A673 (cell line): ENCODE measurements at regions not wholly inside any gene's neighbourhood (a gene's known extent, or its start where the extent isn't known, plus 50 kb on each side); places are given as distances from the start of the nearest gene placed in this dataset.

Experiments
- BruUV-seq: library from RNA; stranded (reverse); fragments of 400-500 nt; replicated peaks from 2 replicates; lab custom pipeline; 2021; lab: Mats Ljungman, UMichigan
- CTCF ChIA-PET: fragments of 300-600 bp; sonication (Branson Sonifier 250); formaldehyde crosslinking; loops from one replicate; lab custom pipeline; 2022; ENCODE audit warnings: antibody characterized with exemption; lab: Charles Lee
- POLR2A ChIA-PET: fragments of 300-600 bp; sonication (Branson Sonifier 250); formaldehyde crosslinking; loops from one replicate; lab custom pipeline; 2022; ENCODE audit warnings: antibody characterized with exemption; ENCODE audit not compliant: low non-redundant PET; lab: Charles Lee
- DNase-seq: peaks from one replicate; pipeline ENCODE4 v3.0.0-alpha.2; 2015; ENCODE audit warnings: low spot score
- H3K27ac ChIP-seq: fragments of 200-600 bp; sonication (generic); 2 replicates; pipeline ENCODE4 v1.5.1; 2016; ENCODE audit warnings: mixed run types, low read depth, mild to moderate bottlenecking, mixed read lengths, antibody characterized with exemption, low read length; ENCODE audit not compliant: poor library complexity, severe bottlenecking
- H3K27me3 ChIP-seq: fragments of 200-600 bp; sonication (generic); replicated peaks from 2 replicates; pipeline ENCODE4 v1.6.1; 2017; ENCODE audit warnings: mixed run types, low read depth, mild to moderate bottlenecking, mixed read lengths, antibody characterized with exemption, low read length; ENCODE audit not compliant: insufficient read depth, poor library complexity
- H3K36me3 ChIP-seq: fragments of 200-600 bp; sonication (generic); 2 replicates; pipeline ENCODE4 v1.6.1; 2016; ENCODE audit warnings: mixed run types, mild to moderate bottlenecking, mixed read lengths, antibody characterized with exemption, low read length; ENCODE audit not compliant: insufficient read depth, poor library complexity, severe bottlenecking
- H3K4me1 ChIP-seq: fragments of 200-600 bp; sonication (generic); 2 replicates; pipeline ENCODE4 v1.6.1; 2017; ENCODE audit warnings: mixed run types, mild to moderate bottlenecking, mixed read lengths, antibody characterized with exemption, low read length; ENCODE audit not compliant: insufficient read depth, poor library complexity, severe bottlenecking
- H3K4me3 ChIP-seq: fragments of 200-600 bp; sonication (generic); 2 replicates; pipeline ENCODE4 v1.5.1; 2016; ENCODE audit warnings: low read depth, mixed run types, mild to moderate bottlenecking, mixed read lengths, low read length; ENCODE audit not compliant: poor library complexity, severe bottlenecking
- H3K9me3 ChIP-seq: fragments of 200-600 bp; sonication (generic); 2 replicates; pipeline ENCODE4 v1.6.1; 2016; ENCODE audit warnings: mixed run types, low read depth, mild to moderate bottlenecking, mixed read lengths, antibody characterized with exemption, low read length; ENCODE audit not compliant: poor library complexity, severe bottlenecking
- EZH2 ChIP-seq: fragments of 200-600 bp; sonication (generic); IDR thresholded peaks from 2 replicates; pipeline ENCODE4 v1.6.1; 2017; ENCODE audit warnings: borderline replicate concordance, low read depth, mild to moderate bottlenecking, mixed read lengths, antibody characterized with exemption, low read length; ENCODE audit not compliant: poor library complexity, severe bottlenecking
- intact Hi-C: fragments of 100-400 bp; cut with micrococcal nuclease; formaldehyde crosslinking; loops from one replicate; pipeline ENCODE4 v1.10.0; 2022; ENCODE audit not compliant: unreplicated experiment
- TF ChIP-seq, protein P1 (sequence below): fragments of 300-800, 200-600 bp; sonication (generic); conservative IDR thresholded peaks from 2 replicates; pipeline ENCODE4 v1.5.1; 2017; ENCODE audit warnings: low read depth, mild to moderate bottlenecking, antibody characterized with exemption, low read length, moderate library complexity, mixed read lengths

DNA sequence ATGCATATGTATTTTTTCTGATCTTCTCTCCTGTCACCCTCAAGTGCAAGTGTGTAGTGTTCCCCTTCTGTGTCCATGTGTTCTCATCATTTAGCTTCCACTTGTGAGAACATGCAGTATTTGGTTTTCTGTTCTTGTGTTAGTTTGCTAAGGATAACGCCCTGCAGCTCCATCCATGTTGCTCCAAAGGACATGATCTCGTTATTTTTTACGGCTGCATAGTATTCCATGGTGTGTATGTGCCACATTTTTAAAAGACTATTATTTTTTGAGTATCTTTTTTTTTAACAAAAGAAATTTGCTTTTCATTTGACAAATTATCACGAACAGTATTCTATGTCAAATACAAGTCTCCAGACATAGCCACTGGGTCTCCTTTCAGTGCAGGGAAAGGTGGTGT lies 110.1 kb upstream of the ZNF746 start:
- ChIA-PET CTCF (no interaction called here), POLR2A (no interaction called here)
- no peaks in the 10 kb centered on the region for H3K27me3 ChIP-seq
- H3K4me1 ChIP-seq: no peaks in the 10 kb centered on the region
- H3K36me3 ChIP-seq: peaks cover 27% of the 10 kb centered on the region
- no peaks in the 10 kb centered on the region for H3K9me3 ChIP-seq
- BruUV-seq: no TSS peak
- no peak overlapping the region for H3K4me3 ChIP-seq
- intact Hi-C loops: loop anchor here (1.0 kb wide), 1 partner anchor 22 kb away; no protein-coding TSS in a partner anchor
- H3K27ac ChIP-seq: no peak overlapping the region
- no peak for TF ChIP-seq EZH2
- TF ChIP-seq, protein P1, sequence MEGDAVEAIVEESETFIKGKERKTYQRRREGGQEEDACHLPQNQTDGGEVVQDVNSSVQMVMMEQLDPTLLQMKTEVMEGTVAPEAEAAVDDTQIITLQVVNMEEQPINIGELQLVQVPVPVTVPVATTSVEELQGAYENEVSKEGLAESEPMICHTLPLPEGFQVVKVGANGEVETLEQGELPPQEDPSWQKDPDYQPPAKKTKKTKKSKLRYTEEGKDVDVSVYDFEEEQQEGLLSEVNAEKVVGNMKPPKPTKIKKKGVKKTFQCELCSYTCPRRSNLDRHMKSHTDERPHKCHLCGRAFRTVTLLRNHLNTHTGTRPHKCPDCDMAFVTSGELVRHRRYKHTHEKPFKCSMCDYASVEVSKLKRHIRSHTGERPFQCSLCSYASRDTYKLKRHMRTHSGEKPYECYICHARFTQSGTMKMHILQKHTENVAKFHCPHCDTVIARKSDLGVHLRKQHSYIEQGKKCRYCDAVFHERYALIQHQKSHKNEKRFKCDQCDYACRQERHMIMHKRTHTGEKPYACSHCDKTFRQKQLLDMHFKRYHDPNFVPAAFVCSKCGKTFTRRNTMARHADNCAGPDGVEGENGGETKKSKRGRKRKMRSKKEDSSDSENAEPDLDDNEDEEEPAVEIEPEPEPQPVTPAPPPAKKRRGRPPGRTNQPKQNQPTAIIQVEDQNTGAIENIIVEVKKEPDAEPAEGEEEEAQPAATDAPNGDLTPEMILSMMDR: no peak
- no peak for DNase-seq

GRCh38 chr7:149606826-149607225 lies 109.2 kb upstream of the ZNF746 start:
- Histone ChIP-seq H3K27me3 (no peaks in the 10 kb centered on the region), H3K4me1 (no peaks in the 10 kb centered on the region), H3K4me3 (no peak overlapping the region), H3K36me3 (peaks cover 26% of the 10 kb centered on the region), H3K9me3 (no peaks in the 10 kb centered on the region), H3K27ac (no peak overlapping the region)
- TF ChIP-seq, protein P1: no peak
- TF ChIP-seq EZH2: no peak
- CTCF ChIA-PET: no interaction called here
- BruUV-seq: no TSS peak
- POLR2A ChIA-PET: no interaction called here
- intact Hi-C loops: no loop called here
- DNase-seq: no peak

DNA sequence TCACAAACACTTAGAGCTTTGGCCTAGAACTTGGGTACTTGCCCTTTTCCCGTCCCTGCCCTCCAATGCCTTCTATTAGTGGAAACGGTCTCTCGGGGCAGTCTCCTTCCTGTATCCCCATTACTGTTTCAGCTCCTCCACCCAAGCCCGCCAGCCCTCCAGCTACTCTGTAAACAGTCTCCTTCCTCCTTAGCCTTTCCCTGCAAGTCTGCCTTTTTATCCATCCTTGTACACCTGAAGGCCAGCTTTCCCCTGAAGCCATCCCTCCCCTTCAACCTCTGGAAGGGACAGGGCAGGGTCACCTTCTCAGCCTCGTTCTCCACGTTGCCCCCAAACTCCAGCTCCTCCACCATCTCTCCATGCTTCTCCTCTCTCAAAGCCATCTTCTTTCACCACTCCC lies 108.1 kb upstream of the ZNF746 start:
- POLR2A ChIA-PET: no interaction called here
- TF ChIP-seq, protein P1: no peak
- no peak for TF ChIP-seq EZH2
- DNase-seq: no peak
- Histone ChIP-seq H3K36me3 (peaks cover 22% of the 10 kb centered on the region), H3K27ac (no peak overlapping the region), H3K4me1 (no peaks in the 10 kb centered on the region), H3K27me3 (no peaks in the 10 kb centered on the region), H3K9me3 (no peaks in the 10 kb centered on the region), H3K4me3 (no peak overlapping the region)
- CTCF ChIA-PET: no interaction called here
- no TSS peak for BruUV-seq
- intact Hi-C loops: no loop called here
